ENCODE measurements at regions not wholly inside any gene's neighbourhood (a gene's known extent, or its start where the extent isn't known, plus 50 kb on each side); places are given as distances from the start of the nearest gene placed in this dataset.

- Mint-ChIP-seq H3K27me3 (ENCODE audit: unreplicated experiment) (peaks cover 9% of the 10 kb centered on the region), H3K36me3 (ENCODE audit: low read depth, unreplicated experiment) (peaks cover 7% of the 10 kb centered on the region), H3K9me3 (ENCODE audit: unreplicated experiment) (no peaks in the 10 kb centered on the region), H3K4me1 (ENCODE audit: unreplicated experiment) (peaks cover 11% of the 10 kb centered on the region), H3K27ac (ENCODE audit: unreplicated experiment) (no peak overlapping the region), H3K4me3 (ENCODE audit: unreplicated experiment) (peak overlapping the region; percentile 99)
- TF ChIP-seq CTCF (IDR thresholded peaks at IDR 0.05; ENCODE audit: unreplicated experiment), result no peak
- peak; percentile 39 for DNase-seq (ENCODE audit: low spot score)
Observed at GRCh38 chr19:27794494-27795042, 1418.4 kb downstream of the UQCRFS1 start.

- no peaks in the 10 kb centered on the region for H3K9me3 Mint-ChIP-seq (ENCODE audit: unreplicated experiment)
- H3K27ac Mint-ChIP-seq (ENCODE audit: unreplicated experiment), result peak overlapping the region; percentile 44
- peak overlapping the region; percentile 99 for H3K4me3 Mint-ChIP-seq (ENCODE audit: unreplicated experiment)
- H3K4me1 Mint-ChIP-seq (ENCODE audit: unreplicated experiment), result peaks cover 11% of the 10 kb centered on the region
- peak; percentile 78 for DNase-seq (ENCODE audit: low spot score)
- H3K36me3 Mint-ChIP-seq (ENCODE audit: low read depth, unreplicated experiment), result peaks cover 7% of the 10 kb centered on the region
- no peak for TF ChIP-seq CTCF (IDR thresholded peaks at IDR 0.05; ENCODE audit: unreplicated experiment)
- H3K27me3 Mint-ChIP-seq (ENCODE audit: unreplicated experiment), result peaks cover 9% of the 10 kb centered on the region
Observed at GRCh38 chr19:27793644-27794493, 1419.1 kb downstream of the UQCRFS1 start.

- DNase-seq (ENCODE audit: low spot score), result peak; percentile 18
- Mint-ChIP-seq H3K36me3 (ENCODE audit: low read depth, unreplicated experiment) (peaks cover 7% of the 10 kb centered on the region), H3K9me3 (ENCODE audit: unreplicated experiment) (no peaks in the 10 kb centered on the region), H3K4me3 (ENCODE audit: unreplicated experiment) (peak overlapping the region; percentile 99), H3K4me1 (ENCODE audit: unreplicated experiment) (peaks cover 11% of the 10 kb centered on the region), H3K27ac (ENCODE audit: unreplicated experiment) (peak overlapping the region; percentile 57), H3K27me3 (ENCODE audit: unreplicated experiment) (peaks cover 9% of the 10 kb centered on the region)
- TF ChIP-seq CTCF (IDR thresholded peaks at IDR 0.05; ENCODE audit: unreplicated experiment), result no peak
Observed at GRCh38 chr19:27793128-27793643, 1419.8 kb downstream of the UQCRFS1 start.

GRCh38 chr19:27792576-27793127, 1420.3 kb downstream of the UQCRFS1 start:
- H3K27ac Mint-ChIP-seq (ENCODE audit: unreplicated experiment), result peak overlapping the region; percentile 57
- no peak for TF ChIP-seq CTCF (IDR thresholded peaks at IDR 0.05; ENCODE audit: unreplicated experiment)
- peaks cover 9% of the 10 kb centered on the region for H3K27me3 Mint-ChIP-seq (ENCODE audit: unreplicated experiment)
- H3K36me3 Mint-ChIP-seq (ENCODE audit: low read depth, unreplicated experiment), result peaks cover 7% of the 10 kb centered on the region
- no peaks in the 10 kb centered on the region for H3K9me3 Mint-ChIP-seq (ENCODE audit: unreplicated experiment)
- peak overlapping the region; percentile 99 for H3K4me3 Mint-ChIP-seq (ENCODE audit: unreplicated experiment)
- H3K4me1 Mint-ChIP-seq (ENCODE audit: unreplicated experiment), result peaks cover 11% of the 10 kb centered on the region
- DNase-seq (ENCODE audit: low spot score), result no peak
